ENCODE measurements at regions not wholly inside any gene's neighbourhood (a gene's known extent, or its start where the extent isn't known, plus 50 kb on each side); places are given as distances from the start of the nearest gene placed in this dataset.

- no peak overlapping the region for H3K4me2 ChIP-seq (ENCODE audit: low read length)
- no peak overlapping the region for H3K9ac ChIP-seq (ENCODE audit: low read length)
- H3K27me3 ChIP-seq (ENCODE audit: insufficient read depth, low read length): no peaks in the 10 kb centered on the region
- H3K4me3 ChIP-seq (ENCODE audit: low read depth, low read length, poor library complexity, severe bottlenecking): no peak overlapping the region
- no peak overlapping the region for H3K27ac ChIP-seq (ENCODE audit: low read depth, low read length, poor library complexity, severe bottlenecking)
- H2AFZ ChIP-seq (ENCODE audit: low read length): no peak overlapping the region
- no peaks in the 10 kb centered on the region for H3K36me3 ChIP-seq (ENCODE audit: insufficient read depth, low read length)
- TF ChIP-seq, protein P1, sequence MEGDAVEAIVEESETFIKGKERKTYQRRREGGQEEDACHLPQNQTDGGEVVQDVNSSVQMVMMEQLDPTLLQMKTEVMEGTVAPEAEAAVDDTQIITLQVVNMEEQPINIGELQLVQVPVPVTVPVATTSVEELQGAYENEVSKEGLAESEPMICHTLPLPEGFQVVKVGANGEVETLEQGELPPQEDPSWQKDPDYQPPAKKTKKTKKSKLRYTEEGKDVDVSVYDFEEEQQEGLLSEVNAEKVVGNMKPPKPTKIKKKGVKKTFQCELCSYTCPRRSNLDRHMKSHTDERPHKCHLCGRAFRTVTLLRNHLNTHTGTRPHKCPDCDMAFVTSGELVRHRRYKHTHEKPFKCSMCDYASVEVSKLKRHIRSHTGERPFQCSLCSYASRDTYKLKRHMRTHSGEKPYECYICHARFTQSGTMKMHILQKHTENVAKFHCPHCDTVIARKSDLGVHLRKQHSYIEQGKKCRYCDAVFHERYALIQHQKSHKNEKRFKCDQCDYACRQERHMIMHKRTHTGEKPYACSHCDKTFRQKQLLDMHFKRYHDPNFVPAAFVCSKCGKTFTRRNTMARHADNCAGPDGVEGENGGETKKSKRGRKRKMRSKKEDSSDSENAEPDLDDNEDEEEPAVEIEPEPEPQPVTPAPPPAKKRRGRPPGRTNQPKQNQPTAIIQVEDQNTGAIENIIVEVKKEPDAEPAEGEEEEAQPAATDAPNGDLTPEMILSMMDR (IDR thresholded peaks at IDR 0.05; ENCODE audit: low read length): no peak
- no peak for TF ChIP-seq EZH2 (IDR thresholded peaks at IDR 0.05; ENCODE audit: borderline replicate concordance, low read length)
- no peaks in the 10 kb centered on the region for H3K4me1 ChIP-seq (ENCODE audit: insufficient read depth, low read length, severe bottlenecking)
- H3K9me3 ChIP-seq (ENCODE audit: low read length): no peaks in the 10 kb centered on the region
- no peaks in the 10 kb centered on the region for H3K79me2 ChIP-seq (ENCODE audit: insufficient read depth, low read length)
- no peaks in the 10 kb centered on the region for H4K20me1 ChIP-seq (ENCODE audit: insufficient read depth, low read length)
- no peaks in the 10 kb centered on the region for H3K9me2 ChIP-seq (ENCODE audit: low read depth, low read length)
- H3F3A ChIP-seq (ENCODE audit: insufficient read depth, low read length): no peaks in the 10 kb centered on the region
Observed at GRCh38 chr2:221364672-221365071, 207.4 kb downstream of the EPHA4 start.

Data from OCI-LY1 (cell line).